ENCODE measurements at regions not wholly inside any gene's neighbourhood (a gene's known extent, or its start where the extent isn't known, plus 50 kb on each side); places are given as distances from the start of the nearest gene placed in this dataset.

GRCh38 chr11:93279851-93280347 is 50.6 kb upstream of the DEUP1 start:
- no peak overlapping the region for H3K4me3 ChIP-seq
- no peak overlapping the region for H3K4me2 ChIP-seq
- FAIRE-seq = no peak
- WGBS (ENCODE audit: missing lambda C conversion rate) = 17% methylated on average over 1 of the region's 1 CpG
- DNase-seq (ENCODE audit: low read depth in 1 of 2, low spot score in 1 of 2) = no peak
- H3K9me3 ChIP-seq = no peaks in the 10 kb centered on the region
- no peaks in the 10 kb centered on the region for H3K4me1 ChIP-seq
- no peak overlapping the region for H3K27ac ChIP-seq
- POLR2A ChIA-PET = no interaction called here
- CTCF ChIA-PET = no interaction called here
- no peak for ATAC-seq
- TF ChIP-seq MAFK (IDR thresholded peaks at IDR 0.05; ENCODE audit: partially characterized antibody) (no peak), ESRRA (IDR thresholded peaks at IDR 0.05; ENCODE audit: borderline replicate concordance, low read length) (no peak), CHD2 (IDR thresholded peaks at IDR 0.05; ENCODE audit: low read length, partially characterized antibody) (no peak), HOXA7 (CRISPR knock-in tag; IDR thresholded peaks at IDR 0.05) (no peak), JUNB (IDR thresholded peaks at IDR 0.05) (no peak), HOXB13 (CRISPR knock-in tag; IDR thresholded peaks at IDR 0.05; ENCODE audit: low read depth) (no peak), MAZ (IDR thresholded peaks at IDR 0.05; ENCODE audit: borderline replicate concordance, low read depth, low read length) (no peak), HDAC2 (IDR thresholded peaks at IDR 0.05) (no peak), RCOR1 (IDR thresholded peaks at IDR 0.05; ENCODE audit: low read depth, low read length) (no peak), ZFP36 (IDR thresholded peaks at IDR 0.05; ENCODE audit: borderline replicate concordance, partially characterized antibody) (no peak), EHF (CRISPR knock-in tag; IDR thresholded peaks at IDR 0.05) (no peak), JUN (IDR thresholded peaks at IDR 0.05) (no peak), RARB (CRISPR knock-in tag; IDR thresholded peaks at IDR 0.05) (no peak), CEBPB (IDR thresholded peaks at IDR 0.05) (no peak), EHMT2 (IDR thresholded peaks at IDR 0.05; ENCODE audit: low read depth) (no peak)
- TF ChIP-seq, protein P1, sequence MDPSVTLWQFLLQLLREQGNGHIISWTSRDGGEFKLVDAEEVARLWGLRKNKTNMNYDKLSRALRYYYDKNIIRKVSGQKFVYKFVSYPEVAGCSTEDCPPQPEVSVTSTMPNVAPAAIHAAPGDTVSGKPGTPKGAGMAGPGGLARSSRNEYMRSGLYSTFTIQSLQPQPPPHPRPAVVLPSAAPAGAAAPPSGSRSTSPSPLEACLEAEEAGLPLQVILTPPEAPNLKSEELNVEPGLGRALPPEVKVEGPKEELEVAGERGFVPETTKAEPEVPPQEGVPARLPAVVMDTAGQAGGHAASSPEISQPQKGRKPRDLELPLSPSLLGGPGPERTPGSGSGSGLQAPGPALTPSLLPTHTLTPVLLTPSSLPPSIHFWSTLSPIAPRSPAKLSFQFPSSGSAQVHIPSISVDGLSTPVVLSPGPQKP (IDR thresholded peaks at IDR 0.05; ENCODE audit: low read depth, low read length) = no peak
- TF ChIP-seq, protein P2, sequence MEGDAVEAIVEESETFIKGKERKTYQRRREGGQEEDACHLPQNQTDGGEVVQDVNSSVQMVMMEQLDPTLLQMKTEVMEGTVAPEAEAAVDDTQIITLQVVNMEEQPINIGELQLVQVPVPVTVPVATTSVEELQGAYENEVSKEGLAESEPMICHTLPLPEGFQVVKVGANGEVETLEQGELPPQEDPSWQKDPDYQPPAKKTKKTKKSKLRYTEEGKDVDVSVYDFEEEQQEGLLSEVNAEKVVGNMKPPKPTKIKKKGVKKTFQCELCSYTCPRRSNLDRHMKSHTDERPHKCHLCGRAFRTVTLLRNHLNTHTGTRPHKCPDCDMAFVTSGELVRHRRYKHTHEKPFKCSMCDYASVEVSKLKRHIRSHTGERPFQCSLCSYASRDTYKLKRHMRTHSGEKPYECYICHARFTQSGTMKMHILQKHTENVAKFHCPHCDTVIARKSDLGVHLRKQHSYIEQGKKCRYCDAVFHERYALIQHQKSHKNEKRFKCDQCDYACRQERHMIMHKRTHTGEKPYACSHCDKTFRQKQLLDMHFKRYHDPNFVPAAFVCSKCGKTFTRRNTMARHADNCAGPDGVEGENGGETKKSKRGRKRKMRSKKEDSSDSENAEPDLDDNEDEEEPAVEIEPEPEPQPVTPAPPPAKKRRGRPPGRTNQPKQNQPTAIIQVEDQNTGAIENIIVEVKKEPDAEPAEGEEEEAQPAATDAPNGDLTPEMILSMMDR (IDR thresholded peaks at IDR 0.05) = no peak

Data from A549 (cell line).